ENCODE measurements at regions not wholly inside any gene's neighbourhood (a gene's known extent, or its start where the extent isn't known, plus 50 kb on each side); places are given as distances from the start of the nearest gene placed in this dataset.

DNA sequence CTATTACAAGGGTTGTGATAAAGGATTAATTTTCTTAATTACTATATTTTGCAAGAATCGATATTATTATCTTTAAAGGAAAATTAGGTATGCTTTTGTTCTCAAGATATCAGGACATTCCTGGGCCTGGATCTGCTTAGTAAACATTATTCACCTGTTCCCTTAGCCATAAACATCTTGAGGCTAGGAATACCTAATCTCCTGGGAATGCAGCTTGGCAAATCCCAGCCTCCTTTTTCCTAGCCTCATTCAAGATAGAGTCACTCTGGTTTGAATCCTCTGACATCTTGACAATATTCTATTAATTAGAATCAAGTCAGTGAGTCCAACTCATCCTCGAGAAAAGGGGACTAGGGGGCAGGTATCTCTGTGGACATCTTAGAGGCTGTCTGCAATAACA lies 327.1 kb downstream of the STIM2 start:
- DNase-seq: no peak

DNA sequence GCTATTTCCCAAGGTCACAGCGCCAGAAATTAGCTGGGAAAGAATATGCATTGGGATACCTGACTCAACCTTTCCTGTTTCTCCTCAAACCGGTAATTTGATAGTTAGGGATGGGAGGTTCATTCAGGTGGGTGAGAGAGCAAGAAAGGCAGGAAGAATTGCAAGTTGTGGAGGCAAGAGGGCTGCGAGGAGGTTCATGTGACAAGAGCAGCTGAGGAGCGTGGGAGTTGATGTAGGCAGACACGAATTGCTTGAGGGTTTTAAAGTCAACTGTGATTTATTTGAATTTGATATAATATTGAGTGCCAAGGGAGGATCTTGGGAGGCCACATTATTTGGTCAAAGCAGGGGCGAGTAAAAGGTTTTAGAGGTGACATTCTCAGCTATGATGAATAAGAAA lies 329.0 kb downstream of the STIM2 start:
- no peak for DNase-seq

DNA sequence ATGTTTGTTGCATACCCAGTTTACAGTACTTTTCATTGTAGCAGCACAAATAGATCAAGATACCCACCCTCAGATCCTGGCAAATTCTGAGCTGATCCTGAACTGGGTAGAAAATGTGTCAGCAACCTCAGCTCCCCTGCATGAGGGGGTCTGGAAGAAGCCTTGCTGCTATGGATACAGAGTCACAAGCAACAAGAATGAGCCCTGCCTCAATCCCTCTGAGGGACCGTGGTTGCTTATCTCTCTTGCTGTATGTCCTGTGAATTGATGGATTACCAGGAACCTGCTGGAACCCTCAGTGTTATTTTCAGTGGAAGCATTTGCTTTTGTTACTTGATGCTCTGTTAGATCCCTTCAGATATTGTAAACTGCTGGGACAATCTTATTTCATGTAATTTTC lies 331.0 kb downstream of the STIM2 start:
- DNase-seq: no peak

DNA sequence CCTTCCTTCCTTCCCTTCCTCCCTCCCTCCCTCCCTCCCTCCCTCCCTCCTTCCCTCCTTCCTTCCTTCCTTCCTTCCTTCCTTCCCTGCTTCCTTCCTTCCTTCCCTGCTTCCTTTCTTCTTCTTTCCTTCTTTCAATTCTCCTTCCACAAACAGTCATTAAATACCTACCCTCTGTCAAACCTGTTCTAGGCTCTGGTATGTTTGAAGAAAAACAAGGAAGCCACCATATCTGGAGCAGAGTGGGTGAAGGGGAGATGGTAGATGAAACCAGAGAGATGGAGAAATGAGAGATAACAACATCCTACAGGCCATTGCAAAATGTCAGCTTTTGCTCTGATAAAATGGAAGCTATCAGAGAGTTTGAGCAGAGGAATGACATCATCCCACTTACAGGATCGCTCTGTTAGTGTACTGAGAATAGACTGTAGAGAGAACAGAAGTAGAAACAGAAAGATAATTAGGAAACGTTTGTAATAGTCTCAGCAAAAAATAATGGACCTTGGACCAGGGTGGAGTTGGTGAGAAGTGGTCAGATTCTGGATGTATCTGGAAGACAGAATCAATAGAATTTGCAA lies 334.0 kb downstream of the STIM2 start:
- DNase-seq: no peak

DNA sequence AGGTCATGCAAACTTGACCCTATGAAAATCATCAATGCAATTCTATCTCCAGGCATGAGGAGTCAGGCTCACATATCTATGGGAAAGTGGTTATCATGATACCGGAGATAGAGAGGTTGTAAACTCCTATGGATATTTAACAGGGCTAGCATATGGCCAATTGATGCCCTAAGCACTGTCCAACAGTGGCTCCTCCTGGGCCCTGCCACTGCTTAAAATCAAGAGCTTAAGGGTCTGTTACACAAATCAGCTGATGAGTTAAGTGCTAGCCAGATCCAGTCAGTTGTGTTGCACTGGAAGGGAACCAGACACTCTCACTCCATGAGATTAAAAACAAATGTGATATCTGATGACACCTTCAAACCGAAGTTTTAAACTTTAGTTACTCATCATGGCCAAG lies 337.6 kb downstream of the STIM2 start:
- DNase-seq: no peak

DNA sequence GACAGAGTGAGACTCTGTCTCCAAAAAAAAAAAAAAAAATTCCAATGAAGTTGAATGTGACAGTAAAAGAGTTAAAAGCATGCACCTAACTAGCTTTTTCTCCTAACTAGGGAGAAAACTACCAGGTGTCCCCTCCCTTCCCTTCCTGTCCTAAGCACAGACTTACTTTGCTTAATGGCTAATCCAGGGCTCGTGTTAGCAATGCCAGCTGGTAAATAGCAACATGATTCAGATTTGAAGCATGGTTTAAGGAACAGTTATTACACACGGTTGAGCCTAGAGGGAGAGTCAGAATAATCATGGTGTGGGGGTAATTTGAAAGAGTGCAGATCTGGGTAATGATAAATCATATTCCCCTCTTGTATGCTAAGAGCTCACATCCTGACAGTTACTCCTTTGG lies 338.3 kb downstream of the STIM2 start:
- no peak for DNase-seq

DNA sequence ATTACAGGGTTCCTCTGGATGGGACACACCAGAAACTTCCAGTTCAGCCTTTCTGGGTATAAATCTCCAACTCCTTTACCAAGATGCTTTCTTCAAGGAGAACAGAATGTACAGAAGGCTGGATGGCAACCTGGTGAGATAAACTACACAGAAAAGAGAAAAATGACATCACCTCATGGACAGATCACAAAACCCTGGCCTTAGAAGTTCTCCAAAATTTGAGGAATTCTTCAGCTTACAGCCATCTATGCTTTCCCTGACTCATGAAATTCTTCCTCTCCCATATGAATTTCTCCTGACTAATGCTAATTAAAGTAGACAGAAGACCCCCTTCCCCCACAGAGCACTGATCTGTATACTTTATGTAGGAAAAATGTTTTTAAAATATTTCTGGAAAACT lies 345.4 kb downstream of the STIM2 start:
- no peak for DNase-seq

DNA sequence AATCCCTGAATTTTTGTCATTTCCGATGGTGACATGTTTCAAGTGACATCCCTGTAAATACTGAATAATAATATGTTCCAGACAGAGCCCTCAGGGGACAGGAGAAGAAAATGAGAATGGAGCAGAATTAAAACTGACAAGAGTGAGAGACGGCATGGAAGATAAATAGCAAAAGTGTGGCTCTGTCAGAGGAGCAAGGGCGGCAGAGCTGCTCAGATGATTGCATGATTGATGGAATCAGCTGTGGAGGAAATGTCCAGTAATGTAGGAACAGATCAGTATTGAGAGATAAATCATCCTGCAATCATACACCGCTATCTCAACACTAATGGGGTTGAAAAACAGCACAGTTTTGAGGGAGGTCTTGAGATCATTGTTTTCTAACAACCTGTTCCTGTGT lies 350.3 kb downstream of the STIM2 start:
- no peak for DNase-seq

DNA sequence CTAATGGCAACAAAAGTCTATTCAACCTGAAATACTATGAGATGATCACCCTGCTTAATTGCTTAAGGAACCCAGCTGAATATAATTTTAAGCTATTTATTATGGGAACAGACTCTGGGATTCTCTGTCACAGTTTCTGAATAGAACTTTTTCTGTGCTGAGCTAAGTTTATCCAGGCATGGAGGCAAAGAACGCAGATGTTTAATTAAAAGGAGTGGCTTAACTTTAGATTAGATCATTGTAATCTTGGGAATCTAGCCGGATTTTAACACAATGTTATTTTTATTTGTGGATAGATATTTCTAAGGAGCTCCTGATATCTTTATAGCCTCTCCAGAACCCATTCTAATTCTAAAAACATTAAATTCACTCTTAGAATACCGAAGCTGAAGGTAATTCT lies 353.4 kb downstream of the STIM2 start:
- no peak for DNase-seq

DNA sequence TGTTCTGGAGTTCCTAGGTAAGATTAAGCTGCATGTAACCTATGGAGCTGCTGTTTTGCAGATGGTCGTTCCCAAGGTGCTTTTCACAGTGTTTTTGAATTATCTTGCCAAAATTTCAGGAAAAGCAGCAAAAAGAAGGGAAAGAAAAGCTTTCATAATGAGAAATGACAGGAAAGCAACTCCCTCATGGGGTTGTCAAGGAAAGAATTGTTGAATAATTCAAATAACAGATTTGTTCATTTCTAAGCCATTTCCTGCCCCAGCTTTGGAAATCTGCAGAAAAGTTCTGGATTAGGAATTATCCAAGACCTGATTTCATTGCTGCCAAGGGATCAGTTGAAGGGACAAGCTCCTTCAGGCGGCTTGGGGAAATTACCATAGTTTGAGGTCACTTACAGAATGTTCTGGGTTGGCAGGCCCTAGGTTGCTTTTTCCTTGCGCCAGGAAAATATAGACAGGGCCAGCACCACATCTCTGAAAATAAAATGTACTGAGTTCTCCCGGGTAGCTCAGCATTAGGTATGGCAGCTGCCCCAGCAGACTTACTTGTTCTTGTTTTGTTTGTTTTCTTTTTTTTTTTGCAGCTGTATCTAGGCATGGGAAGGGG lies 354.7 kb downstream of the STIM2 start:
- DNase-seq: no peak

DNA sequence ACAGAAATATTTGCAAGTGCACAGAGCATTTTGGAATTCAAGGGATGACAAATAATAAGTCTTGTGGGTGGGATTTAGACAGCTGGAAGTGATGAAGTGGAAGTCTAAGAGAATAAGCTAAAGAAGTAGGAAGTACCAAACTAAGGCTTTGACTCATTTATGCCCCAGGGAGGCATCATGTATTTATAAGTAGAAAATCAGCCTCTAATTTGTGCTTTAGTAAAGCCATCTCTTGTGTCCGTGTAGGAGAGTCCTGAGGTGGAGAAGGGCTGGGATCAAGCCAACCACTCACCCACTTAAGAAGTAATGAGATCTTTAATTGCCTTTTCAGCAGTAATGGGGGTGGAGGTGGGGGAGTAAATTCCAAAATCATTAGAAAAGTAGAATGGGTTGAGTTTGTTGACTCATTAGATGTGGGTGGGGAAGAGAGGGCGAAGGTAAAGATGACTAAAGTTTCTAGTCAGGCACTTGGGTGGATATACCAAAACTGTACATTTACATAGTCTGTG lies 356.7 kb downstream of the STIM2 start:
- DNase-seq: no peak

DNA sequence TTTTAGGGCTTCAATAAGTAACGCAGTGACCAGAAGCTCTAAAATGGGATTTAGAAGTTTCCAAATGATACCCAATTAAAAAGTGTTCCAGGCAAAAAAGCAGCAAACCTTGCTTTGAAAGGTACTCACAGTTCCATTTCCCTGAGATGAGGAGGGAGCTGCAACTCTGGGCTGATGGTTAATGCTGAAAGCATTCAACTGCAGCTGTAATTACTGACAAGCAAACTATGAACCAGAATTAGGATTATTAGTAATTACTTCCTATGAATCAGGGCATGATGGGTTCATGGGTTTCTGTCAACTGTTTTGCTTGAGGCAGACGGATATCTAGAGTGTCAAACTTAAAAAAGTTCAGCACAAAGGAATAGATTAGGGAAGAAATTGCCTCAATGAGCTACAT lies 357.4 kb downstream of the STIM2 start:
- DNase-seq: no peak

DNA sequence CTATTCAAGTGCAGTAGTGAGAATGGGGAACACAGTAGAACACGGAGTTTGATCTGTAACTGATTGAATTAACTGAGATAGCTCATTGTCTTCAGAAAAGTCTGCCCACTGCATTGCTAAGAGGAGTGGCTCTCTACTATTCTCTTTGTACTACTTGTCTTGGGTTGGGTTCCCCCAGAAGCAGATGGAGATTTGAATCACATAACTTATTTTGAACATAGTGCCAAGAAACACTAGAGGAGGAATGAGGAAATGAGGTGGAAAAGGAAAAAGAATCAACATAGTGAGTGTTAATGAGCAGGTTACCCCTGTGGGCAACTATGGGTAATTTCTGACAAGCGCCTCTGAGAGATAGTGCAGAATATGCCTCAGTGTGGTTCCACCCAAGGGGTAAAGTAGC lies 362.7 kb downstream of the STIM2 start:
- DNase-seq: no peak

DNA sequence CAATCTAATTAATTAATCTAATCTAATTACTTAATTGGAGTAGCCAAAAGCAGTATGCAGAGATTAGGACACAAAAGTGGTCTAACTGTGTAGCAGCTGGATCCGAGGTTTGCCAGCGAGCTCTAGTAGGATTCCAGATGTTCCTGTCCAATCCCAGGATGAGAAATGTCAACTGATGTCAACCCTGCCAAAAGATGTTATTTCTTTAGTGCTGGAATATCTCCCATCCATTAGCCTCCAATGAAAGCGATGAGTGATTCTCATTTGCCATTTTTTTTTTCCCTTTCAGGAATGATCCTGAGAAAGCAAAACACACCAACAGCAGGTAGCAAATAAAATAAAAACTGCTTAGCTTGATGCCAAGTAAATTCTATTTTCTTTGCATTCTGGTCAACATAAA lies 372.9 kb downstream of the STIM2 start:
- DNase-seq: no peak

DNA sequence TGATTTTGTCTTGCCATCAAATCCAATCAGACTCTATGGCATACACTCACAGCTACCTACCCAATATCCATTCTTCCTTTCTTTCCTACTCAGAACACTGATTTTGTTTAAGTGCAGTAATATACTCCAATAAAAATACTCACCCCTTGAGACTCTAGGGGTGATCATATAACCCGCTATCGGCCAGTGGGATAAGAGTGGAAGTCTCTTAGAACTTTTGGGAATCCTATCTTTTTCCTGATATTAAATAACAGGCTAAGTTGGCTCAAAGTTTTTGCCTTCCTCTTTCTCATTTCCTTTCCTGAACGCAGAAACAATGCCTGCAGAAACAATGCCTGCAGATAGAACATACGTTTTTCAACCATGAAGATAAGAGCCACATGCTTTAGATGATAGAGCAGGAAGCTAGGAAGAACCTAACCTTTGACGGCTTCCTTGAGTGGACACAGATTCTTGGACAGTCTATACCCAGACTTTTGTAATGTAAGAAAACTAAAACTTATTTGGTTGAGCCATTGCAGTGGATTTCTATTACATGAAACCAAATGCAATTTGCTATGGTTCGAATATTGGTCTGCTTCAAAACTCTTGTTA lies 373.8 kb downstream of the STIM2 start:
- no peak for DNase-seq

DNA sequence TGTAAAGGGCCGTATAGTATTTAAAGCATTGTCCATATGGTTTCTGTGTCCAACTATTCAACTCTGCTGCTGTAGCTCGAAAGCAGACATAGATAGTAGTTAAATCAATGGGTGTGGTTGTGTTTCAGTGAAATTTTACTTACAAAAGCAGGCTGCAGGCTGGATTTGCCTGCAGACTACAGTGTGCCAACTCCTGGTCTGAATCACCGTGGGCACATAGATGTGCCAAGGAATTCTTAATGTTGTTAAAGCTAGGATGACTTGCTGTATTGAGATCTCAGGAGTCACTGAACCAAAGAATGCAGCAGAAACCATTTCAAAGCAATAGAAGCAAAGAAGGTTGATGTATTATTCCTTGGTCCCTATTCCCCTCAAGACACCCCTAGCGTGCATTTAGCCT lies 379.0 kb downstream of the STIM2 start:
- DNase-seq: no peak

DNA sequence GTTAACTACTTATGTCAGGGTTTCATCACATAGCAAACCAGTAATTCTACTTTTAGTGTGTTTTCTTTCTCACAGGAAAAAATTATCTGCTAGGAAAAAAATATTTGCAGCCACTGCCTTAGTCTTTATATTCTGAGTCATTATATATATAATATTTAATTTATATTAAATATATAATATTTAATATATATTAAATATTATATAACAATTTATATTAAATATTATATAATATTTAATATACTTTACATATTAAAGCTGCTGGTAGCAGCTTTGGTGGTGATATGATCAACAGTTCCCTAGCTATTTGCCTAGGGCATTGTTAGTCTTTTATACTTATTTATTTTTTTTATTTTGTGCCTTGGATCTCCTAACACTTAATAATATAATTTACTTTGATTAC lies 381.6 kb downstream of the STIM2 start:
- no peak for DNase-seq

DNA sequence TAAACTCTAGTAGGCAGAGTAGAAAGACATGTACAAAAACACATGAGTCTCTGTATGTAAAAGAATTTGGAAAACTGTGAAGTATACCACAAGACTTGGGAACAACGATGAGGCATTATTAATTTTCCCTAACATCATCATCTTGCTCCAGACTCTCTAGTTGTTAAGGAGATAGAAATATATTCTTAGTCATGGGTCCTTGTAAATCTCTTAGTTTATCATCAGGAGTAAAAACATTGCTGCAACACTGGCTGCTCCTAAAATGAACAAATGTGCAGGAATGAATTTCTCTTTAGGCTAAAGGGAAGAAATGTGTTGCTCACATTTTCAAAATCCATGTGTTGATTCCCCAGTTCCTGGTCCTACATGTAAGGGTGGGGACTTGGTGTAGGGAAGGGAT lies 384.6 kb downstream of the STIM2 start:
- no peak for DNase-seq

DNA sequence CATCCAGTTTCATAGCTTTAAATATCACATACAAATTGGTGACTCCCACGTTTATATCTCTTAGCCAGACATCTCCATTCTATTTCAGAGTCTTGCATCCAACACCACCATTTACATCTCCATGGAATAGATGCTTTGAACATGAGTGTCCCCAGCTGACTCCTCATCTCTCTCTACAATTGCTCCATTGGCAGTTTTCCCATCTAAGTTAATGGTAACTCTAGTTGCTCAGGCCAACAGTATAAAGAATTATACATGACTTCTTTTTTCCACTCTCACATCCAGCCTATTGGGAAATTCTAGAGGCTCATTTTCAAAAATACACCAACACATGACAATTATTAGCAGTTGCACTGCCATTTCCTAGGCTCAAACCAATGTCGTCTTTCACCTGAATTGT lies 388.2 kb downstream of the STIM2 start:
- DNase-seq: no peak

DNA sequence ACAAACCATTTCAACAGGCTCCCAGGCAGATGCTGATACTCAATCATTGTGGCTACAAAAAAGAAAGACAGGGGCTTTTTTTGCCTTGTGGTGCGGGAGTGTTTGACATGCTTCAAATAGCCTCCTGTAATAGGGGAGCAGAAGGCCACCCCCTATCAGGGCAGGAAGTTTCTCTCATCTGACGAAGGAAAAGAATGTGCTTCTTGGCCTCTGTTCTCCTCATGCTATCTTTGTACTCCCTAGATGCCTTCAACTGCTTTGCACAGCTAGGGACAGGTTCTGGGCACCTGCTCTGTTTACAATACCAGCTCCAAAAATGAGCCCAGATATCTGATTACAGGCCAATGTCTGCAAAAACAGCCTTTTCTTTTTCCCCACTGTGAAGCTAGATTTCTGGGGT lies 391.1 kb downstream of the STIM2 start:
- DNase-seq: no peak

DNA sequence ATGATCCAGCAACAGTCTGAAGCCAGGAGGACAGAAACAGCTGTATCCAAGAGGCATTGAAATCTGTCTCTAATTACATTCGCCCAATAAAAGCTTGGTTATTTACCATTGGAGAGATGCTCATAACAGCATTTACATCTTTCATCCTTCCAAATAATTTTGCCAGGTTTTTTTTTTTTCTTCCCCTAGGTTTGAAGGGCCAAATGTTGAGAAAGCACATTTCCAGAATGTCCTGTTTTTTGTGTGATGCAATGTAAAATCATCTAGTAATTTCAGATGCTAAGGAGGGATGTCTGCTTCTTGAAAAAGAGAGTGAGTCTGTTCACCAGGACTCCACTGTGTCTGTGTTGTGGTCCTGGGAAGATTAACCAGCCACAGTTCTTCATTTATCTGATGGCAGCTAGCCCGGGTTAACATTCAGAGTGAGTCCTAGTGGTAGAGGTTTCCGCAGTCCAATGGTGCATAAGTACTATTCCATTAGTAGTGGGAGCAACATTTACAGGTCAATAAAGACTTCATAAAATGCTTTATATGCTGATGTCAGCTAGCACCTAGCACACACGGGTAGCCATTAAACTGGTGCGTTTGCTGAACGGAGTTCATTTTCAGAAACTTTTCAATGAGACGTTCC lies 406.8 kb downstream of the STIM2 start:
- DNase-seq: no peak

DNA sequence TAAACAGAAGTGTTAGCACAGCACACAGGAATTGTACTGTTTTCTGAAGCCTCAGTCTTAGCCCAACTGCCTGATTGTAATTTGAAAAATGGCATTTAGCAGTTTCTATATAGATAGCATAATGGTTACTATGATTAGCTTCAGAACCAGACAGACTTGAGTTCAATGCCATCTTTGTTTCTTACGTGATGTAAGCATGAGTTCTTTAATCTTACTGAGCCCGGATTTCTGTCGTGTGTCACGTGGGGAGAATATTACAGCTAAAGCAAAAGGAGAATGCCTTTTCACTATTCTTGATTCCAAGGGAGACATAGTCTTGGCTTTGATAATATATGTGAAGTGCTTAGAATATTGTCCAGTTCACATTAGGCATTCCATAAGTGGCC lies 407.3 kb downstream of the STIM2 start:
- no peak for DNase-seq

DNA sequence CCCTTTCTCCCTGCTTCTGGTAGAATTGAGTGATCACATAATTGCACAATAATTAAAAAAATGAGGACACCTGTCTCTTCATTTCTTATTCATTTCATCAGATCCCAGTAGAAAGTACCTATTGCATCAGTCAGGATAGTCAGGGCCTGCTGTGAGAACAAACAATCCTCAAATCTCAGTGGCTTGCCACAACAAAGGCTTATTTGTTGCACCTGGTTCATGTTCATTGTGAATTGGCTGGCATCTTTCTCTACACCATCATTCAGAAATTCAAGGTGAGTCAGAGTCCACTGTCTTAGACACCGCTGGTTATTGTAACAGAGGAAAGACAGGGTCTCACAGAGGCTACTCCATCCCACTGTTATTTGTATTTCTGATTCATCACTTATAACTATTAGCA lies 409.8 kb downstream of the STIM2 start:
- DNase-seq: no peak

DNA sequence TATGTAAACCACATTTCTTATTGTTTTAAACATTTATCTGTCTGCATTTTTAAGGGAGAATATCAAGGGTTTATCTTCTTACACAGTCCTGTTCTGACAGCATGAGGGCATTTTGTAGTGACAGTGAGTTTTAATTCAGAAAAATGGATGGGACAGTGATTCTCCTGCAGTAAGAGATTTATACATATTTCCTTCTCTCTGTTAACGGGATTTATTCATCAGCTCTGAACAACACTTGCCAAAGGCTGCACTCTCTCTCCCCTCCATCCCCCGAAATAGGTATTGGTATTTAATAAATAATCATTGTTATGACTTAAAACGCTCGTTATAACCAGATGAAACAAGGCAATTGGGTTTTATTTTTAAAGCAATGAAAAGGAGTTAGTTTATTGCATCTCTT lies 410.9 kb downstream of the STIM2 start:
- DNase-seq: no peak

DNA sequence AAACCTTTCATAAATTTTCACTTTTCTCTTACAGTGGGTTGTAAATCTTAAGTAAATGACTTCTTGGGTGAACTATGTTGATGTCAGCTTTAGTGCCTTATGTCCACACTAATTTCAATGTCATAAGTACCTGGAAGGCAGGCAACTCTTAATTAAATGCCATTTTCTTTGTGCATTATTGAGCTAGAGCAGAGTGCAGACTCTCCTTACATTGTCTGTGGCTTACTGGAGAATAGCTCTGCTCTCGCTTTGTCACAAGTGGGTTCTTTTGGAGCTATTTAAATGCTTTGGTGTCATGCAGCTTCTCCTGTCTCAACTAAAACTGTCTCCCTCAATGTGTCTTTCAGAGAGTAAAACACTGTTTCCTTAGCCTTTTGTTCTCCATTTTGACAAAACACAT lies 411.6 kb downstream of the STIM2 start:
- no peak for DNase-seq
